Mammary epithelial cell (primary cell): ENCODE measurements at regions not wholly inside any gene's neighbourhood (a gene's known extent, or its start where the extent isn't known, plus 50 kb on each side); places are given as distances from the start of the nearest gene placed in this dataset.

Experiments used
- CTCF ChIP-seq, 2 donors: IDR thresholded peaks in 1 of 2; conservative IDR thresholded peaks in 1 of 2; 2 replicates each; pipeline ENCODE4 v1.5.1; 2011 to 2012; ENCODE audit warnings: inconsistent platforms in 2 of 2, low read length in 2 of 2, mild to moderate bottlenecking in 2 of 2, control low read depth in 1 of 2, low read depth in 1 of 2; ENCODE audit not compliant: insufficient read depth in 1 of 2; ENCODE audit errors: extremely low read depth in 1 of 2
- EZH2 ChIP-seq: IDR thresholded peaks from 2 replicates; pipeline ENCODE4 v1.6.1; 2012; ENCODE audit warnings: low read length, inconsistent platforms, borderline replicate concordance

- TF ChIP-seq CTCF (conservative IDR thresholded peaks at IDR 0.05 in 1 of 2, IDR thresholded peaks at IDR 0.05 in 1 of 2; ENCODE audit: extremely low read depth in 1 of 2, insufficient read depth in 1 of 2, low read depth in 1 of 2, low read length in 2 of 2), result no peak
- no peak for TF ChIP-seq EZH2
Measured at GRCh38 chr6:118386975-118387374, 161.1 kb upstream of the PLN start.
